Fibroblast of lung (primary cell): ENCODE measurements at regions not wholly inside any gene's neighbourhood (a gene's known extent, or its start where the extent isn't known, plus 50 kb on each side); places are given as distances from the start of the nearest gene placed in this dataset.

Source experiments
- DNase-seq, 2 donors: peaks; one replicate each; pipeline versions ENCODE4 v3.0.0 to v3.0.0-alpha.2; 2010; ENCODE audit warnings: low read depth in 2 of 2
- H2AFZ ChIP-seq: 2 replicates; pipeline ENCODE4 v1.5.1; 2012; ENCODE audit warnings: low read length, control low read depth, inconsistent platforms
- H3K27ac ChIP-seq: 2 replicates; pipeline ENCODE4 v1.5.1; 2011; ENCODE audit warnings: low read length, control low read depth; ENCODE audit not compliant: insufficient read depth
- H3K27me3 ChIP-seq: 2 replicates; pipeline ENCODE4 v1.5.1; 2011; ENCODE audit warnings: mild to moderate bottlenecking, low read length; ENCODE audit not compliant: control insufficient read depth, insufficient read depth
- H3K36me3 ChIP-seq: 2 replicates; pipeline ENCODE4 v1.5.1; 2011; ENCODE audit warnings: low read length; ENCODE audit not compliant: control insufficient read depth, insufficient read depth
- H3K4me1 ChIP-seq: 2 replicates; pipeline ENCODE4 v1.5.1; 2011; ENCODE audit warnings: low read length; ENCODE audit not compliant: control insufficient read depth, insufficient read depth; ENCODE audit errors: extremely low read depth
- H3K4me2 ChIP-seq: 2 replicates; pipeline ENCODE4 v1.5.1; 2011; ENCODE audit warnings: low read length, control low read depth; ENCODE audit not compliant: insufficient read depth; ENCODE audit errors: extremely low read depth
- H3K4me3 ChIP-seq, 4 experiments: fragments of 200-600 bp in 1 of 4; sonication (generic) in 1 of 4; replicated peaks in 1 of 4; 2 replicates each; pipeline ENCODE4 v1.5.1; 2011 to 2016; ENCODE audit warnings: low read length in 4 of 4, low read depth in 3 of 4, mild to moderate bottlenecking in 3 of 4, control low read depth in 2 of 4, inconsistent platforms in 1 of 4, mixed read lengths in 1 of 4; ENCODE audit not compliant: insufficient read depth in 1 of 4; ENCODE audit errors: control extremely low read depth in 1 of 4
- H3K79me2 ChIP-seq: 2 replicates; pipeline ENCODE4 v1.5.1; 2012; ENCODE audit warnings: mild to moderate bottlenecking, low read length, inconsistent platforms; ENCODE audit not compliant: control insufficient read depth, insufficient read depth
- H3K9ac ChIP-seq: 2 replicates; pipeline ENCODE4 v1.5.1; 2011; ENCODE audit warnings: mild to moderate bottlenecking, low read length, control low read depth; ENCODE audit not compliant: insufficient read depth
- H3K9me3 ChIP-seq: 2 replicates; pipeline ENCODE4 v1.5.1; 2012; ENCODE audit warnings: low read depth, low read length; ENCODE audit not compliant: control insufficient read depth, insufficient read depth
- H4K20me1 ChIP-seq: 2 replicates; pipeline ENCODE4 v1.5.1; 2011; ENCODE audit warnings: low read length; ENCODE audit not compliant: control insufficient read depth, insufficient read depth; ENCODE audit errors: extremely low read depth
- CTCF ChIP-seq, 2 donors: IDR thresholded peaks in 1 of 2; conservative IDR thresholded peaks in 1 of 2; 1 replicate in 1 of 2; 2 replicates in 1 of 2; pipeline ENCODE4 v1.5.1; 2011 to 2012; ENCODE audit warnings: low read length in 2 of 2, control low read depth in 1 of 2, inconsistent platforms in 1 of 2, low read depth in 1 of 2, mild to moderate bottlenecking in 1 of 2
- EZH2 ChIP-seq: IDR thresholded peaks from 2 replicates; pipeline ENCODE4 v1.5.1; 2012; ENCODE audit warnings: low read length, control low read depth, mild to moderate bottlenecking; ENCODE audit errors: missing control alignments

- no peaks in the 10 kb centered on the region for H3K27me3 ChIP-seq
- TF ChIP-seq EZH2 (no peak), CTCF (conservative IDR thresholded peaks at IDR 0.05 in 1 of 2, IDR thresholded peaks at IDR 0.05 in 1 of 2; ENCODE audit: low read depth in 1 of 2, low read length in 2 of 2) (no peak)
- no peak overlapping the region for H3K4me2 ChIP-seq
- H4K20me1 ChIP-seq, result no peaks in the 10 kb centered on the region
- no peaks in the 10 kb centered on the region for H3K9me3 ChIP-seq
- H3K27ac ChIP-seq, result no peak overlapping the region
- no peak overlapping the region for H3K4me3 ChIP-seq
- no peak for DNase-seq
- no peak overlapping the region for H2AFZ ChIP-seq
- no peak overlapping the region for H3K9ac ChIP-seq
- H3K79me2 ChIP-seq, result no peaks in the 10 kb centered on the region
- no peaks in the 10 kb centered on the region for H3K4me1 ChIP-seq
- H3K36me3 ChIP-seq, result no peaks in the 10 kb centered on the region
These were observed 180.8 kb upstream of the PLN start for GRCh38 chr6:118367314-118367713.

GRCh38 chr6:118370722-118371121 lies 177.4 kb upstream of the PLN start:
- Histone ChIP-seq H3K36me3 (no peaks in the 10 kb centered on the region), H3K9ac (no peak overlapping the region), H3K79me2 (no peaks in the 10 kb centered on the region), H4K20me1 (no peaks in the 10 kb centered on the region), H3K27me3 (no peaks in the 10 kb centered on the region), H3K9me3 (no peaks in the 10 kb centered on the region), H3K27ac (no peak overlapping the region), H2AFZ (no peak overlapping the region), H3K4me2 (no peak overlapping the region), H3K4me1 (no peaks in the 10 kb centered on the region), H3K4me3 (no peak overlapping the region)
- DNase-seq, result peak in 1 of 2 donors; percentile 64
- no peak for TF ChIP-seq CTCF (conservative IDR thresholded peaks at IDR 0.05 in 1 of 2, IDR thresholded peaks at IDR 0.05 in 1 of 2; ENCODE audit: low read depth in 1 of 2, low read length in 2 of 2)
- no peak for TF ChIP-seq EZH2

GRCh38 chr6:118371955-118372354 lies 176.1 kb upstream of the PLN start:
- H4K20me1 ChIP-seq, result no peaks in the 10 kb centered on the region
- H3K9ac ChIP-seq, result no peak overlapping the region
- no peaks in the 10 kb centered on the region for H3K9me3 ChIP-seq
- no peak overlapping the region for H3K27ac ChIP-seq
- H3K4me2 ChIP-seq, result no peak overlapping the region
- DNase-seq, result peak in 1 of 2 donors; percentile 46
- H3K36me3 ChIP-seq, result no peaks in the 10 kb centered on the region
- no peaks in the 10 kb centered on the region for H3K79me2 ChIP-seq
- H3K4me1 ChIP-seq, result no peaks in the 10 kb centered on the region
- H3K4me3 ChIP-seq, result no peak overlapping the region
- H2AFZ ChIP-seq, result no peak overlapping the region
- H3K27me3 ChIP-seq, result no peaks in the 10 kb centered on the region
- TF ChIP-seq EZH2 (no peak), CTCF (conservative IDR thresholded peaks at IDR 0.05 in 1 of 2, IDR thresholded peaks at IDR 0.05 in 1 of 2; ENCODE audit: low read depth in 1 of 2, low read length in 2 of 2) (no peak)
